ENCODE measurements at regions not wholly inside any gene's neighbourhood (a gene's known extent, or its start where the extent isn't known, plus 50 kb on each side); places are given as distances from the start of the nearest gene placed in this dataset.

- Histone ChIP-seq H3K9me1 (replicated peaks; ENCODE audit: control insufficient read depth, extremely low read depth, insufficient read depth, low read length) (no peaks in the 10 kb centered on the region), H2AFZ (ENCODE audit: low read depth, low read length) (no peak overlapping the region), H3K4me3 (replicated peaks in 1 of 3; ENCODE audit: insufficient read depth in 1 of 3, low read depth in 1 of 3, low read length in 3 of 3) (no peak overlapping the region), H3K4me2 (ENCODE audit: insufficient read depth, low read length) (no peak overlapping the region), H3K79me2 (ENCODE audit: control insufficient read depth, insufficient read depth, low read length) (no peaks in the 10 kb centered on the region), H4K20me1 (replicated peaks; ENCODE audit: control insufficient read depth, extremely low read depth, insufficient read depth, low read length) (no peaks in the 10 kb centered on the region), H3K9me3 (replicated peaks; ENCODE audit: control insufficient read depth, insufficient read depth, low read length) (no peaks in the 10 kb centered on the region), H3K4me1 (ENCODE audit: control insufficient read depth, extremely low read depth, insufficient read depth, low read length) (no peaks in the 10 kb centered on the region), H3K9ac (replicated peaks; ENCODE audit: extremely low read depth, insufficient read depth, low read length) (no peak overlapping the region), H3K36me3 (ENCODE audit: control insufficient read depth in 2 of 2, extremely low read depth in 1 of 2, insufficient read depth in 2 of 2, low read length in 2 of 2) (no peaks in the 10 kb centered on the region), H3K27me3 (ENCODE audit: control insufficient read depth in 2 of 2, insufficient read depth in 2 of 2, low read length in 2 of 2) (no peaks in the 10 kb centered on the region), H3K27ac (ENCODE audit: insufficient read depth, low read depth, low read length) (no peak overlapping the region)
- BruUV-seq (replicated peaks), result no TSS peak
- CTCF ChIA-PET, result no interaction called here
- DNase-seq (ENCODE audit: low read depth, low spot score) (no peak), FAIRE-seq (no peak)
- POLR2A ChIA-PET, result no interaction called here
- intact Hi-C loops (cut with micrococcal nuclease), result no loop called here
- dilution Hi-C loops (cut with MboI; ENCODE audit: extremely low pct_ligation_motif_present, low sequenced_read_pairs), result no loop called here
- no peak for TF ChIP-seq POLR2A (IDR thresholded peaks at IDR 0.05; ENCODE audit: low read depth, low read length)
- no peak for TF ChIP-seq JUN (IDR thresholded peaks at IDR 0.05; ENCODE audit: borderline replicate concordance, insufficient read depth, insufficient read length, low read depth)
- no peak for TF ChIP-seq MYC (IDR thresholded peaks at IDR 0.05; ENCODE audit: low read depth, low read length)
- no peak for TF ChIP-seq EZH2 (IDR thresholded peaks at IDR 0.05; ENCODE audit: borderline replicate concordance, low read depth, low read length, severe bottlenecking)
- TF ChIP-seq CTCF (IDR thresholded peaks at IDR 0.05; ENCODE audit: extremely low read depth in 1 of 2, insufficient read depth in 1 of 2, low read depth in 1 of 2, low read length in 2 of 2), result no peak
- no peak for TF ChIP-seq FOS (IDR thresholded peaks at IDR 0.05; ENCODE audit: borderline replicate concordance, insufficient read depth, low read length)
- TF ChIP-seq POLR2AphosphoS5 (IDR thresholded peaks at IDR 0.05; ENCODE audit: insufficient read depth, low read depth, low read length), result no peak
- TF ChIP-seq, protein P1, sequence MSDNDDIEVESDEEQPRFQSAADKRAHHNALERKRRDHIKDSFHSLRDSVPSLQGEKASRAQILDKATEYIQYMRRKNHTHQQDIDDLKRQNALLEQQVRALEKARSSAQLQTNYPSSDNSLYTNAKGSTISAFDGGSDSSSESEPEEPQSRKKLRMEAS (IDR thresholded peaks at IDR 0.05; ENCODE audit: insufficient read depth, insufficient read length), result no peak
- TF ChIP-seq GATA2 (IDR thresholded peaks at IDR 0.05; ENCODE audit: insufficient read depth, insufficient read length, low read depth, low read length), result no peak
Measured at GRCh38 chrX:63581398-63581797, 203.6 kb downstream of the ARHGEF9 start.

All from endothelial cell of umbilical vein (primary cell).